HG03457 (cell line): ENCODE measurements at regions not wholly inside any gene's neighbourhood (a gene's known extent, or its start where the extent isn't known, plus 50 kb on each side); places are given as distances from the start of the nearest gene placed in this dataset.

Experiments
- ATAC-seq: cut with Tn5 transposase; IDR thresholded peaks from one replicate; pipeline ENCODE4 v1.9.1; 2021; ENCODE audit warnings: moderate number of reproducible peaks; ENCODE audit not compliant: unreplicated experiment

- ATAC-seq, result no peak
Measured at GRCh38 chr1:229101011-229101871, 169.7 kb upstream of the RAB4A start.

GRCh38 chr1:229102741-229103391 lies 168.0 kb upstream of the RAB4A start:
- no peak for ATAC-seq

GRCh38 chr1:229104654-229105053 lies 166.3 kb upstream of the RAB4A start:
- no peak for ATAC-seq

- ATAC-seq, result no peak
Measured at GRCh38 chr1:229105109-229105508, 165.8 kb upstream of the RAB4A start.

- no peak for ATAC-seq
Measured at GRCh38 chr1:229105822-229106525, 164.9 kb upstream of the RAB4A start.

GRCh38 chr1:229106526-229107125 lies 164.3 kb upstream of the RAB4A start:
- ATAC-seq, result no peak

GRCh38 chr1:229107304-229107815 lies 163.6 kb upstream of the RAB4A start:
- ATAC-seq, result no peak

- ATAC-seq, result no peak
Measured at GRCh38 chr1:229107972-229108371, 162.9 kb upstream of the RAB4A start.

GRCh38 chr1:229108598-229109201 lies 162.2 kb upstream of the RAB4A start:
- ATAC-seq, result no peak

- no peak for ATAC-seq
Measured at GRCh38 chr1:229109320-229109761, 161.6 kb upstream of the RAB4A start.

- ATAC-seq, result no peak
Measured at GRCh38 chr1:229110986-229111385, 159.9 kb upstream of the RAB4A start.

- ATAC-seq, result no peak
Measured at GRCh38 chr1:229111703-229112319, 159.1 kb upstream of the RAB4A start.

GRCh38 chr1:229112832-229113548 lies 157.9 kb upstream of the RAB4A start:
- ATAC-seq, result no peak

- no peak for ATAC-seq
Measured at GRCh38 chr1:229114315-229114714, 156.6 kb upstream of the RAB4A start.

- ATAC-seq, result no peak
Measured at GRCh38 chr1:229114850-229115365, 156.0 kb upstream of the RAB4A start.

GRCh38 chr1:229116114-229116513 lies 154.8 kb upstream of the RAB4A start:
- no peak for ATAC-seq

GRCh38 chr1:229117664-229118300 lies 153.1 kb upstream of the RAB4A start:
- no peak for ATAC-seq

- ATAC-seq, result no peak
Measured at GRCh38 chr1:229118477-229119061, 152.3 kb upstream of the RAB4A start.
